Inflammatory macrophage treated with lipopolysaccharide for 4 hours (primary cell): ENCODE measurements at regions not wholly inside any gene's neighbourhood (a gene's known extent, or its start where the extent isn't known, plus 50 kb on each side); places are given as distances from the start of the nearest gene placed in this dataset.
"Not testable (repeated sequence)": the region's sequence is repeated elsewhere in the genome, so short reads cannot be mapped to it uniquely, and the experiment has no call there.

Experiments used
- DNase-seq: peaks from one replicate; pipeline ENCODE4 v3.0.0-alpha.2; 2020

DNA sequence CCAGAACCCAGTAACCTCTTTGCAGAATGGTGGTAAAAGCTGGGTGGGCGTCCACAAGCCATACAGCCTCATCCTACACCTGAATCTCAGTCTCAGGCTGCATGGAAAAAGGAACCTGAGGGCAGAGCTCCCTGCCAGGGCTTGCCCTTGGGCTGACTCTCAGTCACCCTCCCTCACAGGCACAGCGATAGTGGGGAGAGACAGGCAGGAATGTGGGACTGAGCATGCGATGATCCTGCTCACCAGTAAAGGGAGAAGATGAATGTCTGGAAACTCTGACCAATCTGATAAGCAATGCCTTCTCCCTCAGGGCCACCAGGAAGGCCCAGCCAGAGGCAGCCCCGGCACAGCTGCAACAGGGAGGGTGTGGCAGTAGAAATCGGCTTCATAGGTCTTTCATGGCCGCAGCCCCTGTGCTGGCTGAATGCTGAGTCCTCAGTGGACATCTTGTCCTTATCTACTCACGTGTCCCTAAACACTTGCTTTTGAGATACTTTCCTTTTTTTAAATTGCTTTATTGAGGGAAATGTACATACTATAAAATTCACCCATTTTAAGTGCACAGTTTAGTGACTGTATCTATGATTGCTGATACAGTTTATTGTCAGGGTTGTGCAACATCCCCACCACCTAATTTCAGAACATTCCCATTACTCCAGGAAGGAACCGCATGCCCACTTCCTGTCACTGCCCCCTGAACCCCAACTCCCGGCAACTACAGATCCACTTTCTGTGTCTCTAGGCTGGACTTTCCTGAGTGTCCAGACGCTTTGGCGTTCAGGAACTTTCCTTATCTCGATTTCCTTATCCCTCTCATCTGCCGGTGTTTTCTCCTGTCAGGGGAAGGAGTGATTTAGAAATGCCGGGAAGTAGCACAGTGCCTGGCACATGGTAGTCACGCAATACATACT lies 258.1 kb downstream of the PCNX1 start:
- no peak for DNase-seq

DNA sequence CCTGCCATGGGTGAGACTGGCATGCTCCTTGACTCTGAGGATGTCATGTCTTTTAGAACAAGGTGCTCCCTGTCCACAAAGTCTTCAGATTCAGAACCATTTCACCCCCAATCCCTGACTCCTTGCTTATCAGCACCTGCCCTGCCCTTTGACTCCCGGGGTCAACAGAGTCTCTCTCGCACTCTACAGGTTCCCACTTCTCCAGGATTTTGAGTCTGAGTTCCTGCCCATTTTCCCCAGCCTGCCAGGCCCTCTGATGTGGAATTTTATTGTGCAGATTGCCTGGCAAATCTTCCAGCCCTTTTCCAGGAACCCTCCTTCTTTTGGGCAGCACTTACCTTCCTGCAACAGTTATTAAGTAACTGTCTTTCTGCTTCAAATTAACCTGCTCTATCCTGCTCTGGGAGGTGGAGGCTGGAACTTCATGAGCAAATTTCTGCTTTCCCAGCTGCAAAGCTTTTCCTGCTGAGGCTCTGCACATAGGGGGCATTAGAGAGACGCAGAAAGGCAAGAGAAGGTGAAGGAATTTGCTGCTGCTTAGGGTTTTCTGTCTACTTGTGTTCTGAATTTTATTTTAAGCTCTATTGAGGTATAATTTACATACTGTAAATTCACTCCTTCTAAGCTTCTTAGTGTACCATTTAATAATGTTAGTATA lies 259.1 kb downstream of the PCNX1 start:
- peak; percentile 40 for DNase-seq

DNA sequence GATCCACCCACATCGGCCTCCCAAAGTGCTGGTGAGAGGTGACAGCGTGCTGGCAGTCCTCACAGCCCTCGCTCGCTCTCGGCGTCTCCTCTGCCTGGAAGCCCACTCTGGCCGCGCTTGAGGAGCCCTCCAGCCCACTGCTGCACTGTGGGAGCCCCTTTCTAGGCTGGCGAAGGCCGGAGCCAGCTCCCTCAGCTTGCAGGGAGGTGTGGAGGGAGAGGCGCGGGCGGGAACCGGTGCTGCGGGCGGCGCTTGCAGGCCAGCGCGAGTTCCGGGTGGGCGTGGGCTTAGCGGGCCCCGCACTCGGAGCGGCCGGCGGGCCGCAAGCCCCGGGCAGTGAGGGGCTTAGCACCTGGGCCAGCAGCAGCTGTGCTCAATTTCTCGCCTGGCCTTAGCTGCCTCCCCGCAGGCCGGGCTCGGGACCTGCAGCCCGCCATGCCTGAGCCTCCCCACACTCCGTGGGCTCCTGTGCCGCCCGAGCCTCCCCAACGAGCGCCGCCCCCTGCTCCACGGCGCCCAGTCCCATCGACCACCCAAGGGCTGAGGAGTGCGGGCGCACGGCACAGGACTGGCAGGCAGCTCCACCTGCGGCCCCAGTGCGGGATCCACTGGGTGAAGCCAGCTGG lies 260.2 kb downstream of the PCNX1 start:
- DNase-seq, result not testable (repeated sequence)

DNA sequence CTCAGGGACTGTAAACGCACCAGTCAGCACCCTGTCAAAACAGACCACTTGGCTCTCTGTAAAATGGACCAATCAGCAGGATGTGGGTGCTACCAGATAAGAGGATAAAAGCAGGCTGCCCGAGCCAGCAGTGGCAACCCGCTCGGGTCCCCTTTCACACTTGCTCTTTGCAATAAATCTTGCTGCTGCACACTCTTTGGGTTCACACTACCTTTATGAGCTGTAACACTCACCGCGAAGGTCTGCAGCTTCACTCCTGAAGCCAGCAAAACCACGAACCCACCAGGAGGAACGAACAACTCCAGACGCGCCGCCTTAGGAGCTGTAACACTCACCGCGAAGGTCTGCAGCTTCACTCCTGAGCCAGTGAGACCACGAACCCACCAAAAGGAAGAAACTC lies 260.9 kb downstream of the PCNX1 start:
- DNase-seq, result not testable (repeated sequence)

GRCh38 chr14:71168564-71169427 lies 261.5 kb downstream of the PCNX1 start:
- peak; percentile 4 for DNase-seq

GRCh38 chr14:71169861-71170260 lies 262.6 kb downstream of the PCNX1 start:
- DNase-seq, result no peak

GRCh38 chr14:71175491-71175890 lies 268.2 kb downstream of the PCNX1 start:
- no peak for DNase-seq

DNA sequence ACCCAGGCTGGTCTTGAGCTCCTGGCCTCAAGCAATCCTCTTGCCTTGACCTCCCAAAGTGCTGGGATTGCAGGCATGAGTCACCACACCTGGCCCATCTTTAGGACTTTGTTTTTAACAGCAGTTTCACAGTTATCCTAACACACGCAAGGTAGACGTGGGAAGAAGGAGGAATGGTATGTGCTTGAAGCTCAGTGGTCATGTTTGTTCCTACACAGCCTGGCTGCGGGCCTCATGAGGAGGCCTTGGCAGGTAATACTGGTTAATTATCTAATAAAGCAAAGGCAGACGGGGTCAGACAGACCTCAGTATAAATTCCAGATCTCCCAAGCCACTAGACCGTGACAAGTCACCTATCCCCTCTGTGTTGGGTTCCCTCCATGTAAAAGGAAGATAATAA lies 271.8 kb downstream of the PCNX1 start:
- DNase-seq, result no peak

- no peak for DNase-seq
These were observed 273.1 kb downstream of the PCNX1 start for GRCh38 chr14:71180397-71180796.

DNA sequence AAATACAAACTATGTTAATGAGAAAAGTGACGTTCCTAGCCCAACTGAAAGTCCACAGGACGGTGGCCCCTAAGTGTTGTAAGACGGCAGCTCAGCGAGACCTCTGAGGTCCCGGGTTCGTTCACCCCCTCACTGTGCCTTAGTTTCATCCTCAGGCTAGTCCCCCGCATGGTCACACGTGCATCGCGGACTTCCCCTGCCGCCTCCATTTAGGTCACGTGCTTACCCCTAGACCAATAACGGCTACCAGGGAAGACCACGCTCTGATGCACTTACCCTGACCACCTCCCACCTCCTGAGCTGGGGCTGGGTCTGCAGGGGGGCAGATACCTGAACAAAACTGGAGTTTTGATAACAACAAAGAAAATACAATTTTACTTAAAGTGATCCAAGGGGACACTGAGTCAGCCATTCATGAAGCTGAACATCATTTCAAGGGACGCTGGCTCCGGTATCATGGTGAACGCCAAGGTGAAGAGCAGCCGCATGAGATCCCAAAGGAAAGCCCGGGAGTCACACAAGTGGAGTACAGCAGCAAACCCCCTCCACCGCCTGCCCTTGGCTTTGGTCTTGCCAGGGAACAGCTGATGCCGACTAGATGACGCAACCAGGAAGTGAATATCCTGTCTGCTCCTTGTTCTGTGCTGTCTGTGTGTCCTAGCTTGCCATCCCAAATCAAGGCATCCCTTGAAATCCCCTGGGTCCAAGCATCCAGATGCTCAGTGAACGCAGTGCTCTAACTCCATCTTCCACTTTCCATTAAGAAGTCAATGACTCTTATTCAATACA lies 274.1 kb downstream of the PCNX1 start:
- DNase-seq, result no peak

- DNase-seq, result no peak
These were observed 276.8 kb downstream of the PCNX1 start for GRCh38 chr14:71183876-71184689.

DNA sequence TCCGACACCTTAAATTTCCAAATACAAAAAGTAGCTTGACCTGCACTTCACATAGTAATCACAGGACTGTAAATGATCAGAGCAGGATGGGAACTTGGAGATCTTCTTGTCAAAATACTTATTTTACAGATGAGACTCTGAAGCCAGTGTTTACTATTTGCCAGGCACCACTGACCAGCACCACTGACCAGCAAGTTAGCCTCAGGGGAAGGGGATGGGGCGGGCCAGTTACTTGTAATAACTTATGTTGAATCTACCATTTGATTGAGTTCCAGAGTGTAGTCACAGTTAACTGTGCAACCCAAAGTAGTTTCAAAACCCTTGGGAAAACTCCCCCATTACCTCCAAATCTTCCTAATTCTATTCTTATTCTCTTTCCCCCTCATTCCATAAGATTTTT lies 278.4 kb downstream of the PCNX1 start:
- DNase-seq, result no peak

GRCh38 chr14:71187633-71188356 lies 280.5 kb downstream of the PCNX1 start:
- DNase-seq, result no peak

- no peak for DNase-seq
These were observed 283.6 kb downstream of the PCNX1 start for GRCh38 chr14:71190770-71191374.

DNA sequence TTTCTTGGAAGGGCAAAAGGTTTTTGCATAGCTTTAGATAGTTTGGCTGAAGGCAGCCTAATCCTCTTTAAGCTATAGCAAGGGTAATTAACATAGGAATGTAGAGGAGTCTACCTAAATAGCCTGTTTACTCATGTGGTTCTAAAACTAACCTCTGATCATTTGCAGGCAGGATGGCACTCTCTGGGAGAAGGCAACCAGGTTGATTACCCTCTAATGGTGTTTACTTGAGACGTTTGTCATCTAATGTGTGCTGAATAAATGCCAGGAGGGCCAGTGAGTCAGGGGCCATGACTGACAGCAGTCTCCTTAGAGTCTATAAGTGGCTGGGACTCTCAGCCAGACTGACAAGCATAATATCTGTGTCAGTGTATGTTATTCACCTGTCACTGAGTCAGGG lies 286.4 kb downstream of the PCNX1 start:
- no peak for DNase-seq

DNA sequence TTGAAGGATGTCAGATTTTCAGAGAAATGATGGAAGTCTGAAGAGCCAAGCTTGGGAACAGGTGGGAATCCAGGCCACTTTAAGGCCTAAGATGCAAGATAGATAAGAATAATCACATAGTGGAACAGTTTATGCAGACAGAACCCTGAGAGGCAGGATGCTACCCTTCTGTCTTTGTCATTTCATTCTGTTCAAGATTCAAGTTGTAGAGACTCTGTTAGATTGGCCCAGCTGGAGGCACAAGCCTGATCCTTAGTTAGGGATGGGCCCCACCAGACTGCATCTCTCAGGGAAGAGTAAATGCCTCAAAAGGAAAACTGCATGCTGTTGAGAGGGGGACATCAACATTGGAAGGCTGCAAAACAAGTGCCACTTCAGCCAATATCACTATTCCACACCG lies 287.0 kb downstream of the PCNX1 start:
- no peak for DNase-seq

- DNase-seq, result no peak
These were observed 289.7 kb downstream of the PCNX1 start for GRCh38 chr14:71196921-71197320.

GRCh38 chr14:71198687-71199086 lies 291.4 kb downstream of the PCNX1 start:
- DNase-seq, result no peak

DNA sequence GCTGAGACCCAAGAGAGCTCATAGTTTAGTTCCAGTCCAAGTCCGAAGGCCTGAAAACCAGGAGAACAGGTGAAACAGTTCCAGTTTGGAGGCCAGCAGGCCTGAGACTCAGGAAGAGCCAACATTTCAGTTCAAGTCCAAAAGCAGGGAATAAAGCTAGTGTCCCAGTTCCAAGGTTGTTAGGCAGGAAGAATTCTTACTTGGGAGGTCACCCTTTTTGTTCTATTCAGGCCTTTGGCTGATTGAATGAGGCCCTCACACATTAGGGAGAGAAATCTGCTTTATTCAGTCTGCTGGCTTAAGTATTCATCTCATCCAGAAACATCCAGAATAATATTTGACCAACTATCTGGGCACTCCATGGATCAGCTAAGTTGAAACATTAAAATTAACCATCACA lies 294.6 kb downstream of the PCNX1 start:
- DNase-seq, result no peak

- no peak for DNase-seq
These were observed 295.6 kb downstream of the PCNX1 start for GRCh38 chr14:71202881-71203280.
